Transverse colon (tissue), 4 donors: ENCODE measurements at regions not wholly inside any gene's neighbourhood (a gene's known extent, or its start where the extent isn't known, plus 50 kb on each side); places are given as distances from the start of the nearest gene placed in this dataset.

Experiments
- DNase-seq: peaks from one replicate; pipeline ENCODE4 v3.0.0-alpha.2; 2019
- H3K27ac ChIP-seq, 4 donors: fragments of 200-600 bp; sonication (generic); 2 replicates each; pipeline ENCODE4 v1.5.1; 2016 to 2018; ENCODE audit warnings: inconsistent platforms in 4 of 4
- H3K27me3 ChIP-seq: fragments of 200-600 bp; sonication (generic); 2 replicates; pipeline ENCODE4 v1.5.1; 2017; ENCODE audit warnings: inconsistent platforms
- H3K36me3 ChIP-seq, 4 donors: fragments of 200-600 bp; sonication (generic); 2 replicates each; pipeline ENCODE4 v1.5.1; 2017 to 2019; ENCODE audit warnings: inconsistent platforms in 4 of 4
- H3K4me1 ChIP-seq, 4 donors: fragments of 200-600 bp; sonication (generic); 2 replicates each; pipeline ENCODE4 v1.5.1; 2017 to 2020; ENCODE audit warnings: inconsistent platforms in 4 of 4
- H3K4me3 ChIP-seq, 4 donors: fragments of 200-600 bp; sonication (generic); 1 replicate in 1 of 4; 2 replicates in 3 of 4; pipeline versions ENCODE4 v1.5.1 to v1.6.1; 2017 to 2019; ENCODE audit warnings: inconsistent platforms in 4 of 4
- H3K9me3 ChIP-seq, 2 donors: fragments of 200-600 bp; sonication (generic); 2 replicates each; pipeline ENCODE4 v1.5.1; 2017 to 2019; ENCODE audit warnings: inconsistent platforms in 2 of 2
- CTCF ChIP-seq, 5 experiments: fragments of 200-600 bp in 3 of 5; fragments of 450-650 bp in 2 of 5; sonication (generic) in 3 of 5; IDR thresholded peaks; 1 replicate in 2 of 5; 2 replicates in 3 of 5; pipeline ENCODE4 v1.5.1; 2016 to 2017; ENCODE audit warnings: antibody characterized with exemption in 5 of 5, inconsistent platforms in 3 of 5, mild to moderate bottlenecking in 2 of 5, moderate library complexity in 1 of 5
- EP300 ChIP-seq: sonication (generic); formaldehyde crosslinking; IDR thresholded peaks from one replicate; pipeline ENCODE4 v1.6.1; 2017; ENCODE audit warnings: antibody characterized with exemption, low read depth
- POLR2A ChIP-seq: fragments of 450-650 bp; IDR thresholded peaks from one replicate; pipeline ENCODE4 v1.6.1; 2016; ENCODE audit warnings: antibody characterized with exemption, mild to moderate bottlenecking, moderate library complexity
- POLR2AphosphoS5 ChIP-seq, 3 donors: sonication (generic); formaldehyde crosslinking; IDR thresholded peaks; one replicate each; pipeline ENCODE4 v1.6.1; 2016; ENCODE audit warnings: antibody characterized with exemption in 3 of 3
- WGBS, 2 donors: methylation state at CpG; one replicate each; pipeline ENCODE4 v1.1.5; 2018; ENCODE audit warnings: low coverage in 1 of 2; 5-methylcytosine and 5-hydroxymethylcytosine counted together
- in situ Hi-C, 4 donors: fragments of 200-750 bp; cut with MboI; loops; one replicate each; pipeline versions ENCODE4 v1.15.0 to v1.15.1; 2017; ENCODE audit warnings: low sequenced_read_pairs in 3 of 4, low pct_ligation_motif_present in 1 of 4, low pct_unique_long_range_greater_than_20kb in 1 of 4
- intact Hi-C: fragments of 100-400 bp; cut with DNase I; formaldehyde crosslinking; loops from one replicate; pipeline ENCODE4 v1.15.1; 2023; ENCODE audit warnings: low total_unique reads

- Histone ChIP-seq H3K27ac (no peak overlapping the region), H3K4me3 (no peak overlapping the region), H3K9me3 (peaks cover 0 to 4% of the 10 kb centered on the region in 2 donors), H3K4me1 (no peaks in the 10 kb centered on the region), H3K36me3 (no peaks in the 10 kb centered on the region), H3K27me3 (no peaks in the 10 kb centered on the region)
- 51 to 54% methylated on average over 7 to 9 of the region's 9 CpGs for WGBS, 2 donors
- TF ChIP-seq CTCF (IDR thresholded peaks at IDR 0.05) (no peak), POLR2A (no peak), EP300 (no peak), POLR2AphosphoS5 (IDR thresholded peaks at IDR 0.05) (no peak)
- in situ Hi-C loops = no loop called here
- intact Hi-C loops = no loop called here
- DNase-seq = peak; percentile 14
Measured at GRCh38 chr6:100952006-100952405, 70.9 kb upstream of the ASCC3 start.

GRCh38 chr6:100959280-100959679, 78.2 kb upstream of the ASCC3 start:
- H3K36me3 ChIP-seq = no peaks in the 10 kb centered on the region
- TF ChIP-seq EP300 (no peak), POLR2A (no peak), CTCF (IDR thresholded peaks at IDR 0.05) (no peak), POLR2AphosphoS5 (IDR thresholded peaks at IDR 0.05) (no peak)
- H3K4me1 ChIP-seq = no peaks in the 10 kb centered on the region
- in situ Hi-C loops (no loop called here), intact Hi-C loops (no loop called here)
- no peaks in the 10 kb centered on the region for H3K9me3 ChIP-seq
- H3K4me3 ChIP-seq = no peak overlapping the region
- no peaks in the 10 kb centered on the region for H3K27me3 ChIP-seq
- H3K27ac ChIP-seq = no peak overlapping the region
- WGBS, 2 donors = 80 to 82% methylated on average over 3 of the region's 3 CpGs
- DNase-seq = no peak

GRCh38 chr6:100962466-100962865, 81.3 kb upstream of the ASCC3 start:
- Histone ChIP-seq H3K4me3 (no peak overlapping the region), H3K36me3 (no peaks in the 10 kb centered on the region), H3K27ac (no peak overlapping the region), H3K27me3 (no peaks in the 10 kb centered on the region), H3K9me3 (no peaks in the 10 kb centered on the region), H3K4me1 (no peaks in the 10 kb centered on the region)
- WGBS, 2 donors = 50 to 70% methylated on average over 1 of the region's 1 CpG
- intact Hi-C loops (no loop called here), in situ Hi-C loops (no loop called here)
- no peak for DNase-seq
- no peak for TF ChIP-seq EP300
- TF ChIP-seq POLR2A = no peak
- no peak for TF ChIP-seq POLR2AphosphoS5 (IDR thresholded peaks at IDR 0.05)
- no peak for TF ChIP-seq CTCF (IDR thresholded peaks at IDR 0.05)

- Histone ChIP-seq H3K9me3 (no peaks in the 10 kb centered on the region), H3K27me3 (no peaks in the 10 kb centered on the region), H3K27ac (no peak overlapping the region), H3K36me3 (no peaks in the 10 kb centered on the region), H3K4me3 (no peak overlapping the region), H3K4me1 (no peaks in the 10 kb centered on the region)
- in situ Hi-C loops = no loop called here
- intact Hi-C loops = no loop called here
- TF ChIP-seq CTCF (IDR thresholded peaks at IDR 0.05) = no peak
- no peak for TF ChIP-seq POLR2A
- TF ChIP-seq EP300 = no peak
- no peak for TF ChIP-seq POLR2AphosphoS5 (IDR thresholded peaks at IDR 0.05)
- DNase-seq = no peak
Measured at GRCh38 chr6:100965067-100965466, 83.9 kb upstream of the ASCC3 start.
